ENCODE measurements at regions not wholly inside any gene's neighbourhood (a gene's known extent, or its start where the extent isn't known, plus 50 kb on each side); places are given as distances from the start of the nearest gene placed in this dataset.
"Not testable (repeated sequence)": the region's sequence is repeated elsewhere in the genome, so short reads cannot be mapped to it uniquely, and the experiment has no call there.

- Mint-ChIP-seq H3K27me3 (ENCODE audit: low read depth) (no peaks in the 10 kb centered on the region), H3K4me3 (no peak overlapping the region), H3K27ac (ENCODE audit: unreplicated experiment) (no peak overlapping the region), H3K9me3 (no peaks in the 10 kb centered on the region), H3K36me3 (ENCODE audit: low read depth) (no peaks in the 10 kb centered on the region), H3K4me1 (peaks cover 9% of the 10 kb centered on the region)
- no peak for TF ChIP-seq CTCF (conservative IDR thresholded peaks at IDR 0.05)
- DNase-seq (ENCODE audit: low read depth, low spot score), result no peak
Measured at GRCh38 chr16:29254676-29255495, 151.6 kb downstream of the NPIPB11 start.

DNA sequence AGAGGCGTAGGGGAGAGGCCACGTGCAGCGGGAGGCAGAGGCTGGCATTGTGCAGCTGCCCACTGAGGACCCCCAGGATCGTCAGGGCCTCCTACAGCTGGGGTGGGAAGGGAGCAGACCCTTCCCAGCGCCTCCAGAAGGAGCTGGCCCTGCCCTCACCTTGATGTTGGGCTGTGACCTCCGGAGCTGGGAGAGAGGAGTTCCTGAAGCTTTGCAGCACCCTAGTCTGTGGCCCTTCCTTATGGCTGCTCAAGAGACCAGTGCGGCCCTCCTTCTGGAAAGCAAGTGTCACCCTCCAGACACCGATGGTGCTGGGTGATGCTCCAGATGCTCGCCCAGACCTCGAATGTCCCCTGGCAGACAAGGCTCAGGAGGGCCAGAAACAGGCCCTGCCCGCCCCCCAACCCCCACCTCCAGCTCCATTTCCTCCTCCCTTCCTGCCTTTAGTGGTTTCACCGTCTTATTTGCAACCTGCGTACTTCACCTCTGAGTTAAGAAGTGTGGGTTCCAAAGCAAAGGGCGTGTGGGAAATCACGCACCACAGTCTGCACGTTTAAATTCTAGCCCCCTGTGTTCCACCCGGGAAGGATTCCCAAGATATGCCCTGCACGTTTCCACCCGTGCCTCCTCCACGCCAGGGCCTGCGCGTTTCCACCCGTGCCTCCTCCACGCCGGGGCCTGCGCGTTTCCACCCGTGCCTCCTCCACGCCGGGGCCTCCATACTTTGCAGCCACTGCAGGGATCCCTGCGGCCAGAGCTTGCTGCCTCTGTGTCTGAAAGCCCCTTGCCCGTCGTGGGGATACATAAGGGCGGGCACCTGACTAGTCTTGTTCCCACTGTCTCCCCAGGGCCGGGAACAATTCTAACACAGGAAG lies 152.6 kb downstream of the NPIPB11 start:
- not testable (repeated sequence) for H3K36me3 Mint-ChIP-seq (ENCODE audit: low read depth); H3K27ac Mint-ChIP-seq (ENCODE audit: unreplicated experiment); H3K9me3 Mint-ChIP-seq; H3K27me3 Mint-ChIP-seq (ENCODE audit: low read depth); H3K4me3 Mint-ChIP-seq; DNase-seq (ENCODE audit: low read depth, low spot score)
- H3K4me1 Mint-ChIP-seq, result peaks cover 13% of the 10 kb centered on the region

- not testable (repeated sequence) for H3K4me3 Mint-ChIP-seq; H3K27me3 Mint-ChIP-seq (ENCODE audit: low read depth); DNase-seq (ENCODE audit: low read depth, low spot score); H3K27ac Mint-ChIP-seq (ENCODE audit: unreplicated experiment); H3K36me3 Mint-ChIP-seq (ENCODE audit: low read depth); H3K9me3 Mint-ChIP-seq
- H3K4me1 Mint-ChIP-seq, result peaks cover 21% of the 10 kb centered on the region
Measured at GRCh38 chr16:29253066-29253590, 153.4 kb downstream of the NPIPB11 start.

- Mint-ChIP-seq H3K4me1 (peaks cover 21% of the 10 kb centered on the region), H3K27ac (ENCODE audit: unreplicated experiment) (peak overlapping the region; percentile 43)
- not testable (repeated sequence) for H3K9me3 Mint-ChIP-seq; H3K27me3 Mint-ChIP-seq (ENCODE audit: low read depth); H3K4me3 Mint-ChIP-seq; DNase-seq (ENCODE audit: low read depth, low spot score); H3K36me3 Mint-ChIP-seq (ENCODE audit: low read depth)
Measured at GRCh38 chr16:29252311-29252710, 154.2 kb downstream of the NPIPB11 start.

DNA sequence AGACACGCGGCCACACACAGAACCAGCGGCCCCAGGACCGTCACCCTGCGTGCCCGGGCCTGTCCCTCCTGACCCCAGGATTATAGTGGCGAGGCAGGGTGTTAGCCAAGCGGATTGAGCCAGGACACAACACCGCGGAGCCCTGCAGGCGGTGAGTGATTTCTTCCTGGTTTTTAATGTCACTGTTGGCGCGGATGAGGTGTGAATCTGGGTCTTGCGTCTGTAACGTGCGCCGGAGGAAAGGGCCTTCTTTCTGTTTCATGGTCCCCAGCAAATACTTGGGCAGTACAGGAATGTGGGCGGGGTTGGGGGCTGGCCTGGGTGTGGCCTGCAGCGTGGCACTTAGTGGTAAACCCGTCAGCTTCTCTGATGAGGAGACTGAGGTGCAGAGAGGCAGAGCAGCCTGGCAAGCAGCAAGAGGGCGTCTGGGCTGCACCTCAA lies 154.9 kb downstream of the NPIPB11 start:
- H3K9me3 Mint-ChIP-seq, result not testable (repeated sequence)

GRCh38 chr16:29250923-29251434 lies 155.5 kb downstream of the NPIPB11 start:
- not testable (repeated sequence) for H3K36me3 Mint-ChIP-seq (ENCODE audit: low read depth); H3K27me3 Mint-ChIP-seq (ENCODE audit: low read depth); H3K27ac Mint-ChIP-seq (ENCODE audit: unreplicated experiment); H3K4me3 Mint-ChIP-seq; H3K9me3 Mint-ChIP-seq; DNase-seq (ENCODE audit: low read depth, low spot score)
- peaks cover 21% of the 10 kb centered on the region for H3K4me1 Mint-ChIP-seq

More for the DNA sequence above, 154.9 kb downstream of the NPIPB11 start:
- H3K27ac Mint-ChIP-seq (ENCODE audit: unreplicated experiment); H3K4me3 Mint-ChIP-seq; DNase-seq (ENCODE audit: low read depth, low spot score); H3K27me3 Mint-ChIP-seq (ENCODE audit: low read depth); H3K36me3 Mint-ChIP-seq (ENCODE audit: low read depth): not testable (repeated sequence)
- H3K4me1 Mint-ChIP-seq, result peaks cover 21% of the 10 kb centered on the region

DNA sequence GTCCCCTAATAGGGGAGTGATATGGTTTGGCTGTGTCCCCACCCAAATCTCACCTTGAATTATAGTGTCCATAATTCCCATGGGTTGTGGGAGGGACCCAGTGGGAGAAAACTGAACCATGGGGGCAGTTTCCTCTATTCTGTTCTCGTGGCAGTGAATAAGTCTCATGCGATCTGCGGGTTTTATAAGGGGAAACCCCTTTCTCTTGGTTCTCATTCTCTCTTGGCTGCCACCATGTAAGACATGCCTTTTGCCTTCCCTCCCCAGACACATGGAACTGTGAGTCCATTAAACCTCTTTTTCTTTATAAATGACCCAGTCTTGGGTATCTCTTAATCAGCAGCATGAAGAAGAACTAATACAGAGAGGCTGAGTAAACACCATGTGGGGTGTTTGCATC lies 156.0 kb downstream of the NPIPB11 start:
- not testable (repeated sequence) for DNase-seq (ENCODE audit: low read depth, low spot score); H3K4me3 Mint-ChIP-seq; H3K9me3 Mint-ChIP-seq; H3K36me3 Mint-ChIP-seq (ENCODE audit: low read depth); H3K27me3 Mint-ChIP-seq (ENCODE audit: low read depth); H3K27ac Mint-ChIP-seq (ENCODE audit: unreplicated experiment)
- H3K4me1 Mint-ChIP-seq, result peaks cover 21% of the 10 kb centered on the region

GRCh38 chr16:29248940-29249318 lies 157.6 kb downstream of the NPIPB11 start:
- not testable (repeated sequence) for H3K27ac Mint-ChIP-seq (ENCODE audit: unreplicated experiment); DNase-seq (ENCODE audit: low read depth, low spot score)

DNA sequence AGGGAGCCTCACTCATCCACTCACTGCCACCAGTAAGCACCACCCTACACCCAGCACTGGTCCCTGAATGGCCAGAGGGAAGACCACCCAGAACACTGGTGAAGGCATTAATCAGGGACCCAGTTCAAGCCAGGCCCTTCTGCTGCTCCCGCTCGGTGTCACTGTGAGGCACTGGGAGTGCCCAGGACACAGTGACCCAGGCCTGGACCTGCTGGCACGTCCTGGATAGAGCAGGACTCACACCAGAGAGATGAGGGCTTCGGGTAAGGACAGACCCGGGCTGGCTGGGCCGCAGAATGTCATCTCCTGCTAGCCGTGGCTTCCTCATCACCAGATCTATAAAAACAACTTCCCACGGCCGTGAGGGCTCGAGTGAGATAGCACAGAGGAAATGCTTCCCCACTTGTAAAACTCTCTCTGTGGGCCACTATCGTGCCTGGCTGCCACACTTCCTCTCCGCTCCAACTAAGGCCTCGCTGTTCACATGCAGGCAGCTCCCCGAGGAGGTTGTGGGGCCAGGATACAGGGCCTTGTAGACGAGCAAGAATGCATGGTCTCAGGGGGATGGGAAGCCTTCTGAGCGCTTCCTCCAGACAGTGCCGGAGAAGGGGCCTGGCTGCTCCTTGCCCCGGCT lies 158.1 kb downstream of the NPIPB11 start:
- not testable (repeated sequence) for H3K36me3 Mint-ChIP-seq (ENCODE audit: low read depth); DNase-seq (ENCODE audit: low read depth, low spot score); H3K9me3 Mint-ChIP-seq; H3K4me3 Mint-ChIP-seq; H3K27me3 Mint-ChIP-seq (ENCODE audit: low read depth); H3K27ac Mint-ChIP-seq (ENCODE audit: unreplicated experiment)
- peaks cover 21% of the 10 kb centered on the region for H3K4me1 Mint-ChIP-seq

More at GRCh38 chr16:29248940-29249318, 157.6 kb downstream of the NPIPB11 start:
- H3K27me3 Mint-ChIP-seq (ENCODE audit: low read depth); H3K4me3 Mint-ChIP-seq; H3K36me3 Mint-ChIP-seq (ENCODE audit: low read depth); H3K9me3 Mint-ChIP-seq: not testable (repeated sequence)
- peaks cover 21% of the 10 kb centered on the region for H3K4me1 Mint-ChIP-seq

DNA sequence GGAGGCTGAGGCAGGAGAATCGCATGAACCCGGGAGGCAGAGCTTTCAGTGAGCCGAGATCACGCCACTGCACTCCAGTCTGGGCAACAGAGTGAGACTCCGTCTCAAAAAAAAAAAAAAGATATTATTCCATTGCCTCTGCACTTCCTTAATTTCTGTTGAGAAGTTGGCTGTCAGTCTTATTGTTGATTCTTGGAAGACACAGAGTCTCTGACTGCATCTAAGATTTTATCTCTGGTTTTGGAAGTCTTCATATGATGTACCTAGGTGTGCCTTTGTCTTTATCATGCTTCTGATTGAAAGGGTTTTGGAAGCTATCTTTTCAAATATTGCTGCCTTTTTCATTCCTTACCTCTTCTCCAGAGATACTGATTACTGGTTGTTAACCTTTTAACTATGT lies 160.4 kb downstream of the NPIPB11 start:
- H3K4me1 Mint-ChIP-seq, result peaks cover 14% of the 10 kb centered on the region
- not testable (repeated sequence) for H3K27ac Mint-ChIP-seq (ENCODE audit: unreplicated experiment); H3K4me3 Mint-ChIP-seq; H3K9me3 Mint-ChIP-seq; H3K27me3 Mint-ChIP-seq (ENCODE audit: low read depth); DNase-seq (ENCODE audit: low read depth, low spot score); H3K36me3 Mint-ChIP-seq (ENCODE audit: low read depth)

Measured in neural crest cell (in vitro differentiated cells).